Vagina (tissue), 2 donors: ENCODE measurements at regions not wholly inside any gene's neighbourhood (a gene's known extent, or its start where the extent isn't known, plus 50 kb on each side); places are given as distances from the start of the nearest gene placed in this dataset.
"Not testable (repeated sequence)": the region's sequence is repeated elsewhere in the genome, so short reads cannot be mapped to it uniquely, and the experiment has no call there.

ENCODE experiments used
- CTCF ChIP-seq, 3 experiments: fragments of 450-650 bp in 2 of 3; fragments of 200-600 bp in 1 of 3; sonication (generic) in 1 of 3; IDR thresholded peaks; one replicate each; pipeline ENCODE4 v1.5.1; 2017 to 2019; ENCODE audit warnings: antibody characterized with exemption in 3 of 3, mild to moderate bottlenecking in 2 of 3, moderate library complexity in 2 of 3
- POLR2A ChIP-seq, 2 donors: fragments of 450-650 bp; IDR thresholded peaks; one replicate each; pipeline ENCODE4 v1.6.1; 2017; ENCODE audit warnings: antibody characterized with exemption in 2 of 2, mild to moderate bottlenecking in 2 of 2, moderate library complexity in 2 of 2
- POLR2AphosphoS5 ChIP-seq, 2 donors: sonication (generic); formaldehyde crosslinking; IDR thresholded peaks; one replicate each; pipeline ENCODE4 v1.9.0; 2017; ENCODE audit warnings: antibody characterized with exemption in 2 of 2, mild to moderate bottlenecking in 2 of 2, low read depth in 1 of 2; ENCODE audit not compliant: insufficient read depth in 1 of 2

GRCh38 chr20:4310616-4311015 lies 61.5 kb upstream of the ADRA1D start:
- not testable (repeated sequence) for TF ChIP-seq CTCF (IDR thresholded peaks at IDR 0.05); POLR2A (IDR thresholded peaks at IDR 0.05); POLR2AphosphoS5 (IDR thresholded peaks at IDR 0.05; ENCODE audit: insufficient read depth in 1 of 2, low read depth in 1 of 2)
